A549 (cell line): ENCODE measurements at regions not wholly inside any gene's neighbourhood (a gene's known extent, or its start where the extent isn't known, plus 50 kb on each side); places are given as distances from the start of the nearest gene placed in this dataset.

ENCODE experiments used
- CTCF ChIP-seq: fragments of >200 bp; sonication (Bioruptor Twin); formaldehyde crosslinking; IDR thresholded peaks from 3 replicates; pipeline ENCODE4 v1.5.1; 2016
- HOXA7 ChIP-seq: fragments of 250-450 bp; sonication (Bioruptor Pico); IDR thresholded peaks from 2 replicates; pipeline ENCODE4 v1.5.0; 2020; ENCODE audit warnings: mild to moderate bottlenecking, moderate library complexity

GRCh38 chr5:38660194-38660668 is 103.8 kb upstream of the LIFR start:
- TF ChIP-seq HOXA7 (CRISPR knock-in tag) = no peak
- no peak for TF ChIP-seq CTCF
